ENCODE measurements at regions not wholly inside any gene's neighbourhood (a gene's known extent, or its start where the extent isn't known, plus 50 kb on each side); places are given as distances from the start of the nearest gene placed in this dataset.

DNA sequence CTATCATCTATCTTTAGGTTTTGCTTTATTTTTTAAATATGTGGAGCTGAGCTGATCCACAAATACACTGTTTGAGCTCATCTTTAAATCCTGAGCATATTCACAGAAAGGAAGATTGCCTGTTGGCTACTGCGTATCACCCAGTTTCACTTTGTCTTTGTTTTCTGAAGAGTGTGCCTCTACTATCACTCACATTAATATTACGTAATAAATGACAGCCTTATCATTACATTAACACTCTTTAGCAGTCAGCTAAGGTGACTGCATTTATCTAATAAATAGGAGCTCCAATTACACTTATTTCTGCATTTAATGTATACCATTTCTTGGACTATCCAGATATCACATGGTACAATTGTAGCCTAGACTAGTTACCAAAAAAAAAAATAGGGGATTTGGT is 511.7 kb downstream of the NR2F1-AS1 start:
- TF ChIP-seq, protein P1, sequence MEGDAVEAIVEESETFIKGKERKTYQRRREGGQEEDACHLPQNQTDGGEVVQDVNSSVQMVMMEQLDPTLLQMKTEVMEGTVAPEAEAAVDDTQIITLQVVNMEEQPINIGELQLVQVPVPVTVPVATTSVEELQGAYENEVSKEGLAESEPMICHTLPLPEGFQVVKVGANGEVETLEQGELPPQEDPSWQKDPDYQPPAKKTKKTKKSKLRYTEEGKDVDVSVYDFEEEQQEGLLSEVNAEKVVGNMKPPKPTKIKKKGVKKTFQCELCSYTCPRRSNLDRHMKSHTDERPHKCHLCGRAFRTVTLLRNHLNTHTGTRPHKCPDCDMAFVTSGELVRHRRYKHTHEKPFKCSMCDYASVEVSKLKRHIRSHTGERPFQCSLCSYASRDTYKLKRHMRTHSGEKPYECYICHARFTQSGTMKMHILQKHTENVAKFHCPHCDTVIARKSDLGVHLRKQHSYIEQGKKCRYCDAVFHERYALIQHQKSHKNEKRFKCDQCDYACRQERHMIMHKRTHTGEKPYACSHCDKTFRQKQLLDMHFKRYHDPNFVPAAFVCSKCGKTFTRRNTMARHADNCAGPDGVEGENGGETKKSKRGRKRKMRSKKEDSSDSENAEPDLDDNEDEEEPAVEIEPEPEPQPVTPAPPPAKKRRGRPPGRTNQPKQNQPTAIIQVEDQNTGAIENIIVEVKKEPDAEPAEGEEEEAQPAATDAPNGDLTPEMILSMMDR (IDR thresholded peaks at IDR 0.05; ENCODE audit: low read depth, low read length): no peak
- no peak overlapping the region for H3K4me3 ChIP-seq (ENCODE audit: low read depth, low read length)

DNA sequence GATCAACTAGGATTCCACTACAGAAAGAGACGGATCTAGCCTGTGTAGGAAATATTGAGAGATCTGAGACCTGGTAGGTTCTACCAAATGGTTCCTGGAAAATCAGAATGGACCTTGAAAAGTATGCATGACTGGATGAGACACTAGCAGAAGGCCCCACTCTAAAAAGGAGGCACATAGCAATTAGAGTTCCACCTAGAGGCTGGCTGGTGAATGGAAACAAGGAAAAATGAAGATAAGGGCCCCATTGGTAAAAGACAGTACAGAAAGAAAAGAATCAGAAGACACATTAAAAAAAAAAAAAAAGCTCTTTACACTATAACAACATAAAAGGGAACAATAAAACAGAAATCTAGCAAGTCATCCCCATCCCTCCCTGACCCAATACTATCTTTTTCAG is 518.5 kb downstream of the NR2F1-AS1 start:
- TF ChIP-seq, protein P1 (IDR thresholded peaks at IDR 0.05; ENCODE audit: low read depth, low read length): no peak
- H3K4me3 ChIP-seq (ENCODE audit: low read depth, low read length): no peak overlapping the region

DNA sequence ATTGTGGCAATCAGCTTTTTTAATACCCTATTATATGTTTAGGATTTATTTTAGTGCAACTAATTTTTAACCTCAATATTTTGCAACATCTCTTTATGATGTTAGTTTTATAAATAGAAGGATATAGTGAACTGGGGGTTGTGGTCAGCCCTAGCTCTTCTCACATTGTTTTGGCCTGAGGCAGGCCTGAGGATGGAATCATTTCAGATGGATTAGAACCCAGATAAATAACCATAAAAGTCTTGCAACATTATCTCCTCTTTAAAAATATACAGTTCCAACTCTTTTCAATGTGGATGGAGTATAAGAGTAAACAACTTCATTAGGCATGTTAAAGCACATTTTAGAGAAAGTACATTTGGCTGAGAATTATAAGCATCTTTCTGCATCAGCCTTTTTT is 522.7 kb downstream of the NR2F1-AS1 start:
- TF ChIP-seq, protein P1 (IDR thresholded peaks at IDR 0.05; ENCODE audit: low read depth, low read length): no peak
- no peak overlapping the region for H3K4me3 ChIP-seq (ENCODE audit: low read depth, low read length)

DNA sequence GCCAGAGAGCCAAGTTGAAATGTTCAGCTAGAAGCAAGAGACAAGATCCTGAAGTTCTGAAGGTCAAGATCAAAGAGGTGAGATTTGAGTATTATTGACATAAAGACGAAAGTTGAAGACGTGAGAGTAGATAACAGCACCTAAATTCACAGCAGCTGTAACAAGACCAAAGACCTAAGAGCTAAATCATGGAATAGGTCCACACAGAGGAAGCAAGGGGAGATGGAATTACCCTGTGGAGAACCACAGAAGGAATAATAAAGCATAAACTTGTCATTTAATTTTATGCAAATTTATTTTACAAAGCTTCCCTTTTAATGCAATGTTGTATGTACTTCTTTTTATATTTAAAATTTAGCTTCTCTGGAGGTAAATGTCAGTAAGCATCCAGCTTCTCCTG is 523.7 kb downstream of the NR2F1-AS1 start:
- TF ChIP-seq, protein P1 (IDR thresholded peaks at IDR 0.05; ENCODE audit: low read depth, low read length): no peak
- no peak overlapping the region for H3K4me3 ChIP-seq (ENCODE audit: low read depth, low read length)

DNA sequence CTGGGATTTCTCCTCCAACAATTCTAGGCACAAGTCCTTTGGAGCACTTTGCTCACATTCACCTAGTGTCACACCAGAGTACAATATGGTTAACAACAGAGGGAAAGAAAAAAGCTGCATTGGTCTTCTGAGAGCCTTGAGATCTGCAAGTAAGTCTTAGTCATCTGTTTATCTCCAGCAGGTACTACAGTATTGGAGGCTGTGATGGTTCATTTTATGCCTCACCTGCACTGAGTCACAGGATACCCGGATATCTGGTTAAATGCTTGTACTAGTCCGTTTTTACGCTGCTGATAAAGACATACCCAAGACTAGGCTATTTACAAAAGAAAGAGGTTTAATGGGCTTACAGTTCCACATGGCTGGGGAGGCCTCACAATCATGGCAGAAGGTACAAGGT is 525.0 kb downstream of the NR2F1-AS1 start:
- no peak overlapping the region for H3K4me3 ChIP-seq (ENCODE audit: low read depth, low read length)
- TF ChIP-seq, protein P1 (IDR thresholded peaks at IDR 0.05; ENCODE audit: low read depth, low read length): no peak

DNA sequence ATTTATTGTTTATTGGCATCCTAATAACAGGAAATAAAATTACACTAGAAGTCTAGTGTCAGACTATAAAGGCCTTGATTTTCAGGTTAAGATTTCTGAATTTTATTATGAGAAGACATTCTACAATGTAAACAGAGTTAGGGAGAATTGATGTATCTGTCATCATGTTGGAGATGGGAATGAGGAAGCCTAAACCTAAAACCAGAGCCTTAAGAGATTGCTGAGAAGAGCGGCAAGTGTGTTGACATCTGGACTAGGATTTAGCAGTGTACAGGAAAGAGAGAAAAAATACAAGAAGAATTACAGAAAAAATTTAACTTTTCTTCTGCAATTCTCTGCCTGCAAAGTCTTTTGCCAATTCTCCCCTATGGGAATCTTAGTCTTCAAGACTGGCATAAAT is 525.5 kb downstream of the NR2F1-AS1 start:
- TF ChIP-seq, protein P1 (IDR thresholded peaks at IDR 0.05; ENCODE audit: low read depth, low read length): no peak
- H3K4me3 ChIP-seq (ENCODE audit: low read depth, low read length): no peak overlapping the region

DNA sequence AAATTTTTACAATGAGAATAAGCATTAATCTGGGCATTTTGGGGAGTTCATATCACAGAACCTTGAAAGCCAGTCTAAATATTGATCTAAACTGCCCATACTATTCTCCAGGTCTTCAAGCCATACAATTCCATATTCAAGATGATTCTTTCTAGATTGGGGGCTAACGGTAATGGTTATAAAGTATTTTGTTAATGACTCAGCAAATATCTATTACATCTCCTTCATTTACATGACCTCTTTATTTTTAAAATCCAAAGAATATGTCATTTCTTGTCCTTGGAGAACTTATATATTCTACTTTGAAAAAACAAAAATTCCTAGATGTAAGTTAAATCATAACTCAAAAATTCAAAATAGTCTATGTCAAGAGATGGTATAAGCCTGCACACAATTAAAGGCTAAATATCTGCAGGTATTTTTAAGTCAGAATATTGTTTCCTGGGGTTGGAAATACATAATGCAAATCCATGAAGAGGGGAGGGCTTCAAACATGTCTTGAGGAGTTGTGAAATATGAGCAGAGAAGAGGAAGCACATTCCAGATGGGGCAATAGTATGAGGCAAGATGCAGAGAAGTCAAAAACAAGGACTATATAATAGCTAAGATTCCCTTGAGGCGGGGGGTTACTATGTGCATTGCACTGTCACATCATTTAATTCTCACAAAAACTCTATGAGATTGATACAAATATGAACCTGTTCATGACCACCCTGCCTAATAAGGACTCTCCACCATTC is 526.4 kb downstream of the NR2F1-AS1 start:
- TF ChIP-seq, protein P1 (IDR thresholded peaks at IDR 0.05; ENCODE audit: low read depth, low read length): no peak

More for the DNA sequence above, 526.4 kb downstream of the NR2F1-AS1 start:
- no peak overlapping the region for H3K4me3 ChIP-seq (ENCODE audit: low read depth, low read length)

All from WI38 (cell line).